Adrenal gland (tissue), 9 donors: ENCODE measurements at regions not wholly inside any gene's neighbourhood (a gene's known extent, or its start where the extent isn't known, plus 50 kb on each side); places are given as distances from the start of the nearest gene placed in this dataset.

ENCODE experiments used
- DNase-seq, 7 donors: peaks; one replicate each; pipeline ENCODE4 v3.0.0-alpha.2; 2019 to 2020
- H3K27ac ChIP-seq, 5 donors: fragments of 200-600 bp; sonication (generic) in 4 of 5; 1 replicate in 3 of 5; 2 replicates in 2 of 5; pipeline versions ENCODE4 v1.5.1 to v1.8.0; 2016 to 2020; ENCODE audit warnings: mild to moderate bottlenecking in 1 of 5
- H3K27me3 ChIP-seq: fragments of 200-600 bp; 2 replicates; pipeline ENCODE4 v1.8.0; 2021
- H3K36me3 ChIP-seq, 2 donors: fragments of 200-600 bp; replicated peaks in 1 of 2; 1 replicate in 1 of 2; 2 replicates in 1 of 2; pipeline versions ENCODE4 v1.5.1 to v1.8.0; 2018 to 2022
- H3K4me1 ChIP-seq, 2 donors: fragments of 200-600 bp; replicated peaks in 1 of 2; 1 replicate in 1 of 2; 2 replicates in 1 of 2; pipeline versions ENCODE4 v1.5.1 to v1.8.0; 2018 to 2021
- H3K4me3 ChIP-seq, 4 donors: fragments of 200-600 bp; sonication (generic) in 3 of 4; one replicate each; pipeline ENCODE4 v1.5.1; 2016 to 2018
- H3K9me3 ChIP-seq, 3 donors: fragments of 200-600 bp; sonication (generic) in 1 of 3; replicated peaks in 1 of 3; 1 replicate in 2 of 3; 2 replicates in 1 of 3; pipeline versions ENCODE4 v1.5.1 to v1.8.0; 2016 to 2021
- CTCF ChIP-seq, 6 experiments: fragments of 450-650 bp in 4 of 6; fragments of 200-600 bp in 2 of 6; sonication (generic) in 1 of 6; IDR thresholded peaks; 1 replicate in 5 of 6; 2 replicates in 1 of 6; pipeline versions ENCODE4 v1.5.1 to v1.8.0; 2016 to 2021; ENCODE audit warnings: antibody characterized with exemption in 6 of 6, mild to moderate bottlenecking in 2 of 6, moderate library complexity in 1 of 6
- POLR2A ChIP-seq, 2 donors: fragments of 450-650 bp; IDR thresholded peaks; one replicate each; pipeline ENCODE4 v1.6.1; 2017; ENCODE audit warnings: antibody characterized with exemption in 2 of 2, mild to moderate bottlenecking in 2 of 2, moderate library complexity in 1 of 2
- WGBS, 4 donors: extraction: QIAGEN DNeasy Blood & Tissue Kit in 2 of 4; methylation state at CpG; one replicate each; pipeline versions ENCODE4 v1.1.5 to v1.1.7; 2013 to 2017; 5-methylcytosine and 5-hydroxymethylcytosine counted together
- intact Hi-C, 2 donors: fragments of 100-400 bp; cut with DNase I; formaldehyde crosslinking; loops; one replicate each; pipeline versions ENCODE4 v1.14.1 to v1.15.0; 2022 to 2023
- donor health status: healthy with polysubstance abuse.
- donor health status: Bipolar disorder and iron deficiency.
- donor health status: DM: yes; HTN: yes; CAD: no.
- donor health status: DM: no; HTN: no; CAD: no.
- donor health status: DM: no; HTN: no; CAD: no.

GRCh38 chr14:89675590-89675989 is 258.6 kb upstream of the FOXN3 start:
- H3K4me1 ChIP-seq = no peaks in the 10 kb centered on the region
- no peak for DNase-seq
- WGBS, 4 donors = 70 to 78% (median 73%) methylated on average over 3 of the region's 3 CpGs
- no peaks in the 10 kb centered on the region for H3K27me3 ChIP-seq
- H3K4me3 ChIP-seq = no peak overlapping the region
- intact Hi-C loops = no loop called here
- TF ChIP-seq CTCF (IDR thresholded peaks at IDR 0.05) (no peak), POLR2A (IDR thresholded peaks at IDR 0.05) (no peak)
- no peaks in the 10 kb centered on the region for H3K9me3 ChIP-seq
- H3K36me3 ChIP-seq = no peaks in the 10 kb centered on the region
- H3K27ac ChIP-seq = no peak overlapping the region

DNA sequence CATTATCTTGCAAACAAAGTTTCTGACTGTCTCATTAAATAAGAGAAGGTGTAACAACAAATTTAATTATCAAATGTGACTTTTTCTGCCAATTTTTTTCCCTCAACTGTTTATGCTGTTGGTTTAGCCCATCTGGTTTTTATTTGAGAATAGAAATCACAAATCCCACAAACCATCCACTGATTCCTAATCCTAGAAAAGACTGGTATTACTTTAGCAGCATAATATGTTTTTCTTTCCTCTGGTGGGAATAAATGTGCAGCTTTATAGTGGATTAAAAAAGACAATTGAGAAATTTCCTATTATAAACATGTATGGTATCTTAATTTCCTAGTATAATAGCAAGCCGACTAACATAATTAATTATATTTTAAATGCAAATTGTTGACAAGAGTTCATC is 257.9 kb upstream of the FOXN3 start:
- Histone ChIP-seq H3K4me1 (no peaks in the 10 kb centered on the region), H3K9me3 (no peaks in the 10 kb centered on the region), H3K27ac (no peak overlapping the region), H3K27me3 (no peaks in the 10 kb centered on the region), H3K36me3 (no peaks in the 10 kb centered on the region), H3K4me3 (no peak overlapping the region)
- no peak for DNase-seq
- 39 to 62% (median 57%) methylated on average over 1 of the region's 1 CpG for WGBS, 4 donors
- TF ChIP-seq POLR2A (IDR thresholded peaks at IDR 0.05) = no peak
- TF ChIP-seq CTCF (IDR thresholded peaks at IDR 0.05) = no peak
- intact Hi-C loops = no loop called here

GRCh38 chr14:89674240-89674639 is 257.2 kb upstream of the FOXN3 start:
- H3K36me3 ChIP-seq = no peaks in the 10 kb centered on the region
- H3K4me3 ChIP-seq = no peak overlapping the region
- no peak for DNase-seq
- no peak overlapping the region for H3K27ac ChIP-seq
- no peak for TF ChIP-seq POLR2A (IDR thresholded peaks at IDR 0.05)
- no peak for TF ChIP-seq CTCF (IDR thresholded peaks at IDR 0.05)
- intact Hi-C loops = no loop called here
- no peaks in the 10 kb centered on the region for H3K27me3 ChIP-seq
- no peaks in the 10 kb centered on the region for H3K9me3 ChIP-seq
- WGBS, 4 donors = 80 to 96% (median 90%) methylated on average over 1 of the region's 1 CpG
- no peaks in the 10 kb centered on the region for H3K4me1 ChIP-seq

- 81 to 88% (median 84%) methylated on average over 6 of the region's 6 CpGs for WGBS, 4 donors
These were observed 256.6 kb upstream of the FOXN3 start for GRCh38 chr14:89673512-89674225.

More at GRCh38 chr14:89673512-89674225, 256.6 kb upstream of the FOXN3 start:
- no peak overlapping the region for H3K27ac ChIP-seq
- no peak for TF ChIP-seq CTCF (IDR thresholded peaks at IDR 0.05)
- TF ChIP-seq POLR2A (IDR thresholded peaks at IDR 0.05) = no peak
- H3K27me3 ChIP-seq = no peaks in the 10 kb centered on the region
- H3K9me3 ChIP-seq = no peaks in the 10 kb centered on the region
- no peaks in the 10 kb centered on the region for H3K36me3 ChIP-seq
- intact Hi-C loops = no loop called here
- no peaks in the 10 kb centered on the region for H3K4me1 ChIP-seq
- no peak for DNase-seq
- H3K4me3 ChIP-seq = no peak overlapping the region
